Keratinocyte (primary cell): ENCODE measurements at regions not wholly inside any gene's neighbourhood (a gene's known extent, or its start where the extent isn't known, plus 50 kb on each side); places are given as distances from the start of the nearest gene placed in this dataset.

Experiments used
- DNase-seq: peaks from one replicate; pipeline ENCODE4 v3.0.0-alpha.2; 2011; ENCODE audit warnings: low read depth, missing footprints, low spot score
- FAIRE-seq: peaks from 2 replicates; lab custom pipeline; 2011; peaks lifted over from hg19 to GRCh38; lab: Jason Lieb, UNC
- H2AFZ ChIP-seq: 2 replicates; pipeline ENCODE4 v1.6.0; 2012; ENCODE audit warnings: low read length, control low read depth, inconsistent platforms; ENCODE audit not compliant: control insufficient read depth
- H3K27ac ChIP-seq: 2 replicates; pipeline ENCODE4 v1.5.1; 2011; ENCODE audit warnings: low read length; ENCODE audit not compliant: control insufficient read depth, insufficient read depth
- H3K27me3 ChIP-seq: 3 replicates; pipeline ENCODE4 v1.6.0; 2011; ENCODE audit warnings: low read length; ENCODE audit not compliant: control insufficient read depth, insufficient read depth; ENCODE audit errors: extremely low read depth
- H3K36me3 ChIP-seq, 2 experiments: 2 replicates in 1 of 2; 3 replicates in 1 of 2; pipeline ENCODE4 v1.5.1; 2011; ENCODE audit warnings: low read length in 2 of 2, mild to moderate bottlenecking in 1 of 2; ENCODE audit not compliant: control insufficient read depth in 2 of 2, insufficient read depth in 2 of 2; ENCODE audit errors: extremely low read depth in 1 of 2
- H3K4me1 ChIP-seq: 3 replicates; pipeline ENCODE4 v1.5.1; 2011; ENCODE audit warnings: low read length; ENCODE audit not compliant: control insufficient read depth, insufficient read depth; ENCODE audit errors: extremely low read depth
- H3K4me2 ChIP-seq: 3 replicates; pipeline ENCODE4 v1.6.0; 2011; ENCODE audit warnings: low read depth, low read length; ENCODE audit not compliant: control insufficient read depth, insufficient read depth; ENCODE audit errors: extremely low read depth
- H3K4me3 ChIP-seq, 3 experiments: fragments of 200-600 bp in 1 of 3; sonication (generic) in 1 of 3; 2 replicates in 2 of 3; 3 replicates in 1 of 3; pipeline ENCODE4 v1.5.1; 2011 to 2016; ENCODE audit warnings: low read length in 3 of 3, mild to moderate bottlenecking in 3 of 3, control low read depth in 2 of 3, inconsistent platforms in 1 of 3, low read depth in 1 of 3, mixed read lengths in 1 of 3, mixed run types in 1 of 3, moderate library complexity in 1 of 3; ENCODE audit not compliant: control insufficient read depth in 2 of 3, insufficient read depth in 2 of 3; ENCODE audit errors: extremely low read depth in 1 of 3
- H3K79me2 ChIP-seq: 2 replicates; pipeline ENCODE4 v1.6.0; 2012; ENCODE audit warnings: low read length; ENCODE audit not compliant: control insufficient read depth, insufficient read depth
- H3K9ac ChIP-seq: 3 replicates; pipeline ENCODE4 v1.6.0; 2011; ENCODE audit warnings: low read length; ENCODE audit not compliant: control insufficient read depth, insufficient read depth; ENCODE audit errors: extremely low read depth
- H3K9me1 ChIP-seq: 3 replicates; pipeline ENCODE4 v1.6.0; 2011; ENCODE audit warnings: low read length; ENCODE audit not compliant: control insufficient read depth, insufficient read depth; ENCODE audit errors: extremely low read depth
- H3K9me3 ChIP-seq: 2 replicates; pipeline ENCODE4 v1.5.1; 2012; ENCODE audit warnings: low read depth, low read length; ENCODE audit not compliant: control insufficient read depth
- H4K20me1 ChIP-seq: 3 replicates; pipeline ENCODE4 v1.6.0; 2011; ENCODE audit warnings: low read length; ENCODE audit not compliant: control insufficient read depth, insufficient read depth; ENCODE audit errors: extremely low read depth
- CTCF ChIP-seq, 3 experiments: IDR thresholded peaks in 1 of 3; conservative IDR thresholded peaks in 1 of 3; optimal IDR thresholded peaks in 1 of 3; 2 replicates in 2 of 3; 3 replicates in 1 of 3; pipeline versions ENCODE3 to v1.5.1; 2011; ENCODE audit warnings: low read length in 3 of 3, mild to moderate bottlenecking in 3 of 3, moderate library complexity in 2 of 3, control low read depth in 1 of 3, inconsistent platforms in 1 of 3; ENCODE audit not compliant: insufficient read depth in 2 of 3; ENCODE audit errors: extremely low read depth in 1 of 3
- EZH2 ChIP-seq: IDR thresholded peaks from one replicate; pipeline ENCODE4 v1.6.1; 2012; ENCODE audit warnings: inconsistent platforms, mild to moderate bottlenecking, low read length, moderate library complexity
- dilution Hi-C: fragments of 300-500 bp; cut with MboI; formaldehyde crosslinking; loops from one replicate; pipeline ENCODE4 v1.7.0; 2020; ENCODE audit warnings: low sequenced_read_pairs; ENCODE audit not compliant: extremely low pct_ligation_motif_present

- Histone ChIP-seq H3K4me3 (no peak overlapping the region), H4K20me1 (no peaks in the 10 kb centered on the region), H3K27me3 (peaks cover 5% of the 10 kb centered on the region), H2AFZ (no peak overlapping the region), H3K27ac (no peak overlapping the region), H3K9ac (no peak overlapping the region), H3K36me3 (no peaks in the 10 kb centered on the region), H3K9me1 (no peaks in the 10 kb centered on the region), H3K79me2 (no peaks in the 10 kb centered on the region), H3K4me1 (no peaks in the 10 kb centered on the region), H3K9me3 (no peaks in the 10 kb centered on the region), H3K4me2 (no peak overlapping the region)
- FAIRE-seq (no peak), DNase-seq (no peak)
- dilution Hi-C loops, result no loop called here
- TF ChIP-seq CTCF (optimal IDR thresholded peaks at IDR 0.05 in 1 of 3, IDR thresholded peaks at IDR 0.05 in 1 of 3, conservative IDR thresholded peaks at IDR 0.05 in 1 of 3; ENCODE audit: extremely low read depth in 1 of 3, insufficient read depth in 2 of 3, low read length in 3 of 3) (no peak), EZH2 (no peak)
Observed at GRCh38 chr16:56094231-56094630, 97.1 kb upstream of the GNAO1 start.

- Histone ChIP-seq H3K9ac (no peak overlapping the region), H3K79me2 (no peaks in the 10 kb centered on the region), H2AFZ (no peak overlapping the region), H3K36me3 (no peaks in the 10 kb centered on the region), H3K9me3 (no peaks in the 10 kb centered on the region), H3K4me2 (no peak overlapping the region), H3K4me3 (no peak overlapping the region), H3K27me3 (peaks cover under 1% of the 10 kb centered on the region), H3K27ac (no peak overlapping the region), H3K9me1 (no peaks in the 10 kb centered on the region), H4K20me1 (no peaks in the 10 kb centered on the region), H3K4me1 (no peaks in the 10 kb centered on the region)
- FAIRE-seq (no peak), DNase-seq (no peak)
- dilution Hi-C loops, result no loop called here
- TF ChIP-seq EZH2, result no peak
- no peak for TF ChIP-seq CTCF (optimal IDR thresholded peaks at IDR 0.05 in 1 of 3, IDR thresholded peaks at IDR 0.05 in 1 of 3, conservative IDR thresholded peaks at IDR 0.05 in 1 of 3; ENCODE audit: extremely low read depth in 1 of 3, insufficient read depth in 2 of 3, low read length in 3 of 3)
Observed at GRCh38 chr16:56093055-56093454, 98.2 kb upstream of the GNAO1 start.
